Panc1 (cell line): ENCODE measurements at regions not wholly inside any gene's neighbourhood (a gene's known extent, or its start where the extent isn't known, plus 50 kb on each side); places are given as distances from the start of the nearest gene placed in this dataset.

Experiments
- CTCF ChIP-seq: fragments of 450-650 bp; IDR thresholded peaks from 2 replicates; pipeline ENCODE4 v1.5.1; 2017; ENCODE audit warnings: mild to moderate bottlenecking
- POLR2AphosphoS5 ChIP-seq: IDR thresholded peaks from 2 replicates; pipeline ENCODE4 v1.6.1; 2012; ENCODE audit warnings: mild to moderate bottlenecking, low read depth, low read length, moderate library complexity
- REST ChIP-seq, 2 experiments: IDR thresholded peaks; 2 replicates each; pipeline ENCODE4 v1.6.1; 2011 to 2012; ENCODE audit warnings: low read depth in 2 of 2, control low read depth in 1 of 2, low read length in 1 of 2, mild to moderate bottlenecking in 1 of 2, moderate library complexity in 1 of 2; ENCODE audit not compliant: insufficient read depth in 1 of 2
- SIN3A ChIP-seq: IDR thresholded peaks from 2 replicates; pipeline ENCODE4 v1.6.1; 2012; ENCODE audit warnings: low read depth, mild to moderate bottlenecking, low read length, moderate library complexity, borderline replicate concordance; ENCODE audit not compliant: insufficient read depth
- TCF7L2 ChIP-seq: IDR thresholded peaks from 2 replicates; pipeline ENCODE4 v1.6.1; 2011; ENCODE audit warnings: mild to moderate bottlenecking, low read depth, low read length, inconsistent platforms

- TF ChIP-seq CTCF: no peak
- TF ChIP-seq POLR2AphosphoS5: no peak
- TF ChIP-seq SIN3A: no peak
- TF ChIP-seq REST (IDR thresholded peaks at IDR 0.05; ENCODE audit: insufficient read depth in 1 of 2, low read depth in 2 of 2, low read length in 1 of 2): no peak
- TF ChIP-seq TCF7L2: no peak
Measured at GRCh38 chr18:66254121-66254520, 349.8 kb downstream of the CDH19 start.
